ENCODE measurements at regions not wholly inside any gene's neighbourhood (a gene's known extent, or its start where the extent isn't known, plus 50 kb on each side); places are given as distances from the start of the nearest gene placed in this dataset.
"Not testable (repeated sequence)": the region's sequence is repeated elsewhere in the genome, so short reads cannot be mapped to it uniquely, and the experiment has no call there.

DNA sequence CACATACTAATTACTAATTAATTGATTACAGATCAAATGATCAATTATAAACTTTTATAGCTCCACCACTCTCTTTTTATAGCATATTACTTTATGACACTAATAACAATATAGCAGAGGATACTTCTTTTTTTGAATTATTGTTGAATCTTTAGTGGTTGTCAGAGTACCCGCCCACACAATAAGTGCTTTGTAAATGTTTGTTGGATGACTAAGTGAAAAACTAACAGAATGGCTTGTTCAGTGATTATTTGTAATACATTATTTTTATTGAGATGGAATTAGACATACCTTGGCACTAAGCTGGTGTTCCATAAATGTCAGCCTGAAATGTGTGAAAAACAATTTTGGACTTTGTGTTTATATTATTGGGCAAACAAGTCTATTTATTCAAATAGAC is 670.5 kb upstream of the ATXN7L3B start:
- Mint-ChIP-seq H3K27ac (no peak overlapping the region), H3K4me1 (no peaks in the 10 kb centered on the region), H3K36me3 (ENCODE audit: low read depth) (no peaks in the 10 kb centered on the region), H3K27me3 (ENCODE audit: insufficient read depth, low read depth, poor library complexity) (no peaks in the 10 kb centered on the region), H3K4me3 (no peak overlapping the region), H3K9me3 (no peaks in the 10 kb centered on the region)
- H3K36me3 ChIP-seq (ENCODE audit: insufficient read depth): no peaks in the 10 kb centered on the region
- no peak for TF ChIP-seq NANOG (IDR thresholded peaks at IDR 0.05; ENCODE audit: borderline replicate concordance)
- TF ChIP-seq, protein P1, sequence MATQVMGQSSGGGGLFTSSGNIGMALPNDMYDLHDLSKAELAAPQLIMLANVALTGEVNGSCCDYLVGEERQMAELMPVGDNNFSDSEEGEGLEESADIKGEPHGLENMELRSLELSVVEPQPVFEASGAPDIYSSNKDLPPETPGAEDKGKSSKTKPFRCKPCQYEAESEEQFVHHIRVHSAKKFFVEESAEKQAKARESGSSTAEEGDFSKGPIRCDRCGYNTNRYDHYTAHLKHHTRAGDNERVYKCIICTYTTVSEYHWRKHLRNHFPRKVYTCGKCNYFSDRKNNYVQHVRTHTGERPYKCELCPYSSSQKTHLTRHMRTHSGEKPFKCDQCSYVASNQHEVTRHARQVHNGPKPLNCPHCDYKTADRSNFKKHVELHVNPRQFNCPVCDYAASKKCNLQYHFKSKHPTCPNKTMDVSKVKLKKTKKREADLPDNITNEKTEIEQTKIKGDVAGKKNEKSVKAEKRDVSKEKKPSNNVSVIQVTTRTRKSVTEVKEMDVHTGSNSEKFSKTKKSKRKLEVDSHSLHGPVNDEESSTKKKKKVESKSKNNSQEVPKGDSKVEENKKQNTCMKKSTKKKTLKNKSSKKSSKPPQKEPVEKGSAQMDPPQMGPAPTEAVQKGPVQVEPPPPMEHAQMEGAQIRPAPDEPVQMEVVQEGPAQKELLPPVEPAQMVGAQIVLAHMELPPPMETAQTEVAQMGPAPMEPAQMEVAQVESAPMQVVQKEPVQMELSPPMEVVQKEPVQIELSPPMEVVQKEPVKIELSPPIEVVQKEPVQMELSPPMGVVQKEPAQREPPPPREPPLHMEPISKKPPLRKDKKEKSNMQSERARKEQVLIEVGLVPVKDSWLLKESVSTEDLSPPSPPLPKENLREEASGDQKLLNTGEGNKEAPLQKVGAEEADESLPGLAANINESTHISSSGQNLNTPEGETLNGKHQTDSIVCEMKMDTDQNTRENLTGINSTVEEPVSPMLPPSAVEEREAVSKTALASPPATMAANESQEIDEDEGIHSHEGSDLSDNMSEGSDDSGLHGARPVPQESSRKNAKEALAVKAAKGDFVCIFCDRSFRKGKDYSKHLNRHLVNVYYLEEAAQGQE (IDR thresholded peaks at IDR 0.05; ENCODE audit: unreplicated experiment): no peak
- TF ChIP-seq STAT1 (IDR thresholded peaks at IDR 0.05; ENCODE audit: unreplicated experiment): no peak
- TF ChIP-seq JUNB (IDR thresholded peaks at IDR 0.05; ENCODE audit: unreplicated experiment): no peak
- TF ChIP-seq POLR2AphosphoS5 (IDR thresholded peaks at IDR 0.05; ENCODE audit: low read depth): no peak
- TF ChIP-seq, protein P2, sequence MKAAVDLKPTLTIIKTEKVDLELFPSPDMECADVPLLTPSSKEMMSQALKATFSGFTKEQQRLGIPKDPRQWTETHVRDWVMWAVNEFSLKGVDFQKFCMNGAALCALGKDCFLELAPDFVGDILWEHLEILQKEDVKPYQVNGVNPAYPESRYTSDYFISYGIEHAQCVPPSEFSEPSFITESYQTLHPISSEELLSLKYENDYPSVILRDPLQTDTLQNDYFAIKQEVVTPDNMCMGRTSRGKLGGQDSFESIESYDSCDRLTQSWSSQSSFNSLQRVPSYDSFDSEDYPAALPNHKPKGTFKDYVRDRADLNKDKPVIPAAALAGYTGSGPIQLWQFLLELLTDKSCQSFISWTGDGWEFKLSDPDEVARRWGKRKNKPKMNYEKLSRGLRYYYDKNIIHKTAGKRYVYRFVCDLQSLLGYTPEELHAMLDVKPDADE (IDR thresholded peaks at IDR 0.05): no peak
- no peak for TF ChIP-seq EZH2phosphoT487 (IDR thresholded peaks at IDR 0.05; ENCODE audit: unreplicated experiment)
- no peak overlapping the region for H3K4me2 ChIP-seq
- peaks cover 3% of the 10 kb centered on the region; the same call in 1 of the 2 replicates for H3K9me2 ChIP-seq (ENCODE audit: insufficient read depth)
- no peaks in the 10 kb centered on the region for H3K4me1 ChIP-seq (ENCODE audit: insufficient read depth)
- H3K79me2 ChIP-seq (replicated peaks; ENCODE audit: insufficient read depth): no peaks in the 10 kb centered on the region
- no peaks in the 10 kb centered on the region for H4K20me1 ChIP-seq (replicated peaks; ENCODE audit: insufficient read depth)
- no peak for ATAC-seq
- no peaks in the 10 kb centered on the region for H3K27me3 ChIP-seq (ENCODE audit: insufficient read depth)
- no peak overlapping the region for H3K27ac ChIP-seq (ENCODE audit: low read depth)
- no peak overlapping the region for H3K4me3 ChIP-seq
- DNase-seq (ENCODE audit: low spot score): no peak
- H2AFZ ChIP-seq: no peak overlapping the region
- no peaks in the 10 kb centered on the region for H3F3A ChIP-seq (replicated peaks; ENCODE audit: low read depth)

DNA sequence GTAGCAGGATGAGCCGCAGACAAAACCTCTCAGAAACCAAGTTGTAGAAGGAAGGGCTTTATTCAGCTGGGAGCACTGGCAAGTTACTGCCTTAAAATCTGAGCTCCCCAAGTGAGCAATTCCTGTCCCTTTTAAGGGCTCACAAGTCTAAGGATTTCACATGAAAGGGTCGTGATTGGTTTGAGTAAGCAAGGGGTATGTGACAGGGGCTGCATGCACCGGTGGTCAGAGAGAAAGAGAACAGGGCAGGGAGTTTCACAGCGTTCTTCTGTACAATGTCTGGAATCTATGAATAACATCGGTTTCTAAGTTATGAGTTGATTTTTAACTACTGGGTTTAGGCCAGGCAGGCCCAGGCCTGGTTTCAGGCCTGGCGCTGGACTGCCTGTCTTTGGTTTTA is 660.3 kb upstream of the ATXN7L3B start:
- not testable (repeated sequence) for H3K4me2 ChIP-seq; H3K4me3 Mint-ChIP-seq; H3K27me3 ChIP-seq (ENCODE audit: insufficient read depth); H3K36me3 Mint-ChIP-seq (ENCODE audit: low read depth); H4K20me1 ChIP-seq (replicated peaks; ENCODE audit: insufficient read depth); H3K27me3 Mint-ChIP-seq (ENCODE audit: insufficient read depth, low read depth, poor library complexity); ATAC-seq; H3F3A ChIP-seq (replicated peaks; ENCODE audit: low read depth); H3K9me2 ChIP-seq (ENCODE audit: insufficient read depth); H3K9me3 Mint-ChIP-seq; H2AFZ ChIP-seq; H3K36me3 ChIP-seq (ENCODE audit: insufficient read depth); H3K79me2 ChIP-seq (replicated peaks; ENCODE audit: insufficient read depth); H3K4me3 ChIP-seq; H3K27ac Mint-ChIP-seq; H3K27ac ChIP-seq (ENCODE audit: low read depth); H3K4me1 ChIP-seq (ENCODE audit: insufficient read depth); H3K4me1 Mint-ChIP-seq; DNase-seq (ENCODE audit: low spot score)

Data from GM23338 (cell line).